ENCODE measurements at regions not wholly inside any gene's neighbourhood (a gene's known extent, or its start where the extent isn't known, plus 50 kb on each side); places are given as distances from the start of the nearest gene placed in this dataset.

- H3K36me3 ChIP-seq (ENCODE audit: insufficient read depth, low read length) = no peaks in the 10 kb centered on the region
- no peak overlapping the region for H3K9ac ChIP-seq (ENCODE audit: insufficient read length)
- TF ChIP-seq POLR2AphosphoS5 (IDR thresholded peaks at IDR 0.05; ENCODE audit: borderline replicate concordance, low read depth, low read length) = no peak
- TF ChIP-seq FOXP2 (optimal IDR thresholded peaks at IDR 0.05; ENCODE audit: control extremely low read depth, extremely low read length, insufficient read depth) = no peak
- H3K9me3 ChIP-seq (ENCODE audit: low read depth, low read length) = no peaks in the 10 kb centered on the region
- DNase-seq (ENCODE audit: low read depth, low spot score) = no peak
- H3K27ac ChIP-seq = no peak overlapping the region
- no peak overlapping the region for H3K4me3 ChIP-seq
Observed at GRCh38 chr9:89779405-89780203, 174.8 kb downstream of the GADD45G start.

- Histone ChIP-seq H3K27ac (no peak overlapping the region), H3K9me3 (ENCODE audit: low read depth, low read length) (no peaks in the 10 kb centered on the region), H3K36me3 (ENCODE audit: insufficient read depth, low read length) (no peaks in the 10 kb centered on the region), H3K4me3 (no peak overlapping the region), H3K9ac (ENCODE audit: insufficient read length) (no peak overlapping the region)
- TF ChIP-seq EZH2 (IDR thresholded peaks at IDR 0.05) (no peak), POLR2AphosphoS5 (IDR thresholded peaks at IDR 0.05; ENCODE audit: borderline replicate concordance, low read depth, low read length) (no peak), FOXP2 (optimal IDR thresholded peaks at IDR 0.05; ENCODE audit: control extremely low read depth, extremely low read length, insufficient read depth) (no peak)
- DNase-seq (ENCODE audit: low read depth, low spot score) = no peak
Observed at GRCh38 chr9:89780959-89781358, 176.1 kb downstream of the GADD45G start.

- no peak for TF ChIP-seq FOXP2 (optimal IDR thresholded peaks at IDR 0.05; ENCODE audit: control extremely low read depth, extremely low read length, insufficient read depth)
- no peak for TF ChIP-seq EZH2 (IDR thresholded peaks at IDR 0.05)
- TF ChIP-seq POLR2AphosphoS5 (IDR thresholded peaks at IDR 0.05; ENCODE audit: borderline replicate concordance, low read depth, low read length) = no peak
- Histone ChIP-seq H3K4me3 (no peak overlapping the region), H3K9me3 (ENCODE audit: low read depth, low read length) (no peaks in the 10 kb centered on the region), H3K9ac (ENCODE audit: insufficient read length) (no peak overlapping the region), H3K36me3 (ENCODE audit: insufficient read depth, low read length) (no peaks in the 10 kb centered on the region), H3K27ac (no peak overlapping the region)
- no peak for DNase-seq (ENCODE audit: low read depth, low spot score)
Observed at GRCh38 chr9:89781838-89782540, 177.2 kb downstream of the GADD45G start.

- no peak overlapping the region for H3K9ac ChIP-seq (ENCODE audit: insufficient read length)
- H3K4me3 ChIP-seq = no peak overlapping the region
- no peak for DNase-seq (ENCODE audit: low read depth, low spot score)
- TF ChIP-seq FOXP2 (optimal IDR thresholded peaks at IDR 0.05; ENCODE audit: control extremely low read depth, extremely low read length, insufficient read depth) (no peak), POLR2AphosphoS5 (IDR thresholded peaks at IDR 0.05; ENCODE audit: borderline replicate concordance, low read depth, low read length) (no peak), EZH2 (IDR thresholded peaks at IDR 0.05) (no peak)
- H3K9me3 ChIP-seq (ENCODE audit: low read depth, low read length) = no peaks in the 10 kb centered on the region
- H3K27ac ChIP-seq = no peak overlapping the region
- no peaks in the 10 kb centered on the region for H3K36me3 ChIP-seq (ENCODE audit: insufficient read depth, low read length)
Observed at GRCh38 chr9:89786655-89787054, 181.8 kb downstream of the GADD45G start.

- Histone ChIP-seq H3K36me3 (ENCODE audit: insufficient read depth, low read length) (no peaks in the 10 kb centered on the region), H3K27ac (no peak overlapping the region), H3K9me3 (ENCODE audit: low read depth, low read length) (no peaks in the 10 kb centered on the region), H3K9ac (ENCODE audit: insufficient read length) (no peak overlapping the region), H3K4me3 (no peak overlapping the region)
- DNase-seq (ENCODE audit: low read depth, low spot score) = no peak
- TF ChIP-seq EZH2 (IDR thresholded peaks at IDR 0.05) = no peak
Observed at GRCh38 chr9:89787595-89787994, 182.8 kb downstream of the GADD45G start.

- Histone ChIP-seq H3K36me3 (ENCODE audit: insufficient read depth, low read length) (no peaks in the 10 kb centered on the region), H3K4me3 (no peak overlapping the region), H3K27ac (no peak overlapping the region), H3K9me3 (ENCODE audit: low read depth, low read length) (no peaks in the 10 kb centered on the region), H3K9ac (ENCODE audit: insufficient read length) (no peak overlapping the region)
- DNase-seq (ENCODE audit: low read depth, low spot score) = no peak
- TF ChIP-seq POLR2AphosphoS5 (IDR thresholded peaks at IDR 0.05; ENCODE audit: borderline replicate concordance, low read depth, low read length) = no peak
- no peak for TF ChIP-seq FOXP2 (optimal IDR thresholded peaks at IDR 0.05; ENCODE audit: control extremely low read depth, extremely low read length, insufficient read depth)
- no peak for TF ChIP-seq EZH2 (IDR thresholded peaks at IDR 0.05)
Observed at GRCh38 chr9:89788434-89788833, 183.6 kb downstream of the GADD45G start.

- H3K9ac ChIP-seq (ENCODE audit: insufficient read length) = no peak overlapping the region
- no peak overlapping the region for H3K4me3 ChIP-seq
- H3K36me3 ChIP-seq (ENCODE audit: insufficient read depth, low read length) = no peaks in the 10 kb centered on the region
- no peak for DNase-seq (ENCODE audit: low read depth, low spot score)
- no peak for TF ChIP-seq FOXP2 (optimal IDR thresholded peaks at IDR 0.05; ENCODE audit: control extremely low read depth, extremely low read length, insufficient read depth)
- TF ChIP-seq EZH2 (IDR thresholded peaks at IDR 0.05) = no peak
- TF ChIP-seq POLR2AphosphoS5 (IDR thresholded peaks at IDR 0.05; ENCODE audit: borderline replicate concordance, low read depth, low read length) = no peak
- no peak overlapping the region for H3K27ac ChIP-seq
- H3K9me3 ChIP-seq (ENCODE audit: low read depth, low read length) = no peaks in the 10 kb centered on the region
Observed at GRCh38 chr9:89789922-89790510, 185.2 kb downstream of the GADD45G start.

- Histone ChIP-seq H3K27ac (no peak overlapping the region), H3K36me3 (ENCODE audit: insufficient read depth, low read length) (no peaks in the 10 kb centered on the region), H3K9me3 (ENCODE audit: low read depth, low read length) (no peaks in the 10 kb centered on the region), H3K4me3 (no peak overlapping the region), H3K9ac (ENCODE audit: insufficient read length) (no peak overlapping the region)
- TF ChIP-seq EZH2 (IDR thresholded peaks at IDR 0.05) = no peak
- TF ChIP-seq POLR2AphosphoS5 (IDR thresholded peaks at IDR 0.05; ENCODE audit: borderline replicate concordance, low read depth, low read length) = no peak
- no peak for TF ChIP-seq FOXP2 (optimal IDR thresholded peaks at IDR 0.05; ENCODE audit: control extremely low read depth, extremely low read length, insufficient read depth)
- no peak for DNase-seq (ENCODE audit: low read depth, low spot score)
Observed at GRCh38 chr9:89790542-89791109, 185.8 kb downstream of the GADD45G start.
